ENCODE measurements at regions not wholly inside any gene's neighbourhood (a gene's known extent, or its start where the extent isn't known, plus 50 kb on each side); places are given as distances from the start of the nearest gene placed in this dataset.

GRCh38 chr12:96131230-96131788, 62.9 kb upstream of the ELK3 start (continued):
- TF ChIP-seq JUND (IDR thresholded peaks at IDR 0.05; ENCODE audit: low read length) = no peak
